ENCODE measurements at regions not wholly inside any gene's neighbourhood (a gene's known extent, or its start where the extent isn't known, plus 50 kb on each side); places are given as distances from the start of the nearest gene placed in this dataset.

DNA sequence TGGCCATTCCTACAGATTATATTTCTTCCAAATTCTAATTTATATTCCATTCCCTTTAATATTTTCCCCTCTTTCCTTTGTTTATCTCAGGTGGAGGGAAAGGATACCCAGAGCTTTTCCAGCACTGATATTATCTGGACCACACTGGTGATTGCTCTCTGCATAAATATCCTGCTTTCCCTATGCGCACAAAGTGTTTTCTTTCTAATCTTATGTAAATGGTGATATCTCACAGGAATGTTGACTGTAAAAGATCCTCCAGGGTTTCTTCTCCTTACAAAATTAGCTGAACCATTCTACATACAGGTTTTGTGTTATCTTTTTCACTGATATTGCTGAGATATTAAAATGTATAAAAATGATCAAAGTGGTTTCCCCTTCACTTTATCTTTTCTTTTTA lies 59.1 kb upstream of the GALNT13 start:
- TF ChIP-seq, protein P1, sequence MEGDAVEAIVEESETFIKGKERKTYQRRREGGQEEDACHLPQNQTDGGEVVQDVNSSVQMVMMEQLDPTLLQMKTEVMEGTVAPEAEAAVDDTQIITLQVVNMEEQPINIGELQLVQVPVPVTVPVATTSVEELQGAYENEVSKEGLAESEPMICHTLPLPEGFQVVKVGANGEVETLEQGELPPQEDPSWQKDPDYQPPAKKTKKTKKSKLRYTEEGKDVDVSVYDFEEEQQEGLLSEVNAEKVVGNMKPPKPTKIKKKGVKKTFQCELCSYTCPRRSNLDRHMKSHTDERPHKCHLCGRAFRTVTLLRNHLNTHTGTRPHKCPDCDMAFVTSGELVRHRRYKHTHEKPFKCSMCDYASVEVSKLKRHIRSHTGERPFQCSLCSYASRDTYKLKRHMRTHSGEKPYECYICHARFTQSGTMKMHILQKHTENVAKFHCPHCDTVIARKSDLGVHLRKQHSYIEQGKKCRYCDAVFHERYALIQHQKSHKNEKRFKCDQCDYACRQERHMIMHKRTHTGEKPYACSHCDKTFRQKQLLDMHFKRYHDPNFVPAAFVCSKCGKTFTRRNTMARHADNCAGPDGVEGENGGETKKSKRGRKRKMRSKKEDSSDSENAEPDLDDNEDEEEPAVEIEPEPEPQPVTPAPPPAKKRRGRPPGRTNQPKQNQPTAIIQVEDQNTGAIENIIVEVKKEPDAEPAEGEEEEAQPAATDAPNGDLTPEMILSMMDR (conservative IDR thresholded peaks at IDR 0.05; ENCODE audit: control insufficient read depth, insufficient read depth, low read depth, low read length): no peak
- H3K4me3 ChIP-seq (ENCODE audit: control insufficient read depth, low read depth, low read length): no peak overlapping the region
- DNase-seq (ENCODE audit: low read depth): no peak

DNA sequence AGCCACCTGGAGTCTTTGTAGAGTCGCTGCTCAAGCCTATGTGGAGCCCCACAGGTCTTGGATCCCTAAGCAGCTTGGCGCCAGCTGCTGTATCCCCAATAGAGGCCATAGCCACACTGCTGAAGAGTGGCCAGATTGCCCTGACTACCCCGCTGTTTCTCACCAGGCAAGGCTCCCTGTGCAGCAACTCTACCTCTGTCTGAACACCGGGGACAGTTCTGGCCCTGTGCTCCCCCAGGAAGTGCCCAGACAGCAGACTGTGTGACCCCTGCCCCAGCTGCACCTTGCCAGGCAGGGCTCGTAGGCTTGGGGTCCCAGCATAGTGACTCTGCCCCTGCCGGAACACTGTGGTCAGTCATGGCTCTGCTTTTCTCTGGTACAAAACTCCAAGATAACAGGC lies 53.5 kb upstream of the GALNT13 start:
- H3K4me3 ChIP-seq (ENCODE audit: control insufficient read depth, low read depth, low read length): no peak overlapping the region
- TF ChIP-seq, protein P1 (conservative IDR thresholded peaks at IDR 0.05; ENCODE audit: control insufficient read depth, insufficient read depth, low read depth, low read length): no peak
- DNase-seq (ENCODE audit: low read depth): no peak

DNA sequence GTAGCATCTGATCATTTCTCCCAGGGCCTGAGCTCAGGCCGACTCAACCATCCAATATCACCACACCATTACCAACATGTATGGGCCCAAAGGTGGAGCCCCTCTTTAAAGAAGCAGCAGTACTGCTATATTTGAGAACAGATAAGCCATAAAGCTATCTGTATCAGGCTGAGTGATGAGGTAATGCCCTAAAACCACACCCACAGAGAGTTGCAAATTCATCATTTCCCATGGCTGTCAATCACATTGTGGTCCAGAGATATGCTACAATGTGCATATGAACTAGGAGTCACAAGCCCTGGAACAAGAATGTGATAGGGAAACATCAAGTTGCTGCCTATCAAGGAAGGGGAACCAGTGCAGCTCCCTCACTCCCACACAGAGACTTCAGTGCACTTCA lies 52.6 kb upstream of the GALNT13 start:
- no peak for DNase-seq (ENCODE audit: low read depth)

DNA sequence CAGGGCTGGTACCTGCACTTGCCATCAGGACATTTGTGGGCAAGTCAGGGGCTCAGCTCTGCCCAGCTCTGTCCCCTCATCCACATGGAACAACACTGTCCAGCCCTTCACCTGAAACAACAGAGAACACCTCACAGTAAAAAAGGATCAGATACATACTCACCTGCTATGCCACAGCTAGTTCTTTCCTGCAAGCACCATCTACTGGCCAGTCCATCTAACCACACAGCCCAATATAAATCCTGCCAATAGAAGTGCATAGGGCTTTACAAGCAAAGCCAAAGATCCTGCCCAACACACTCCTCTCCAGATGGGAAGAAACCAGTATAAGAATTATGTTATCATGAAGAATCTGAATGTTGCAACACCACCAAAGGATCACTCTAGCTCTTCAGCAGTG lies 52.2 kb upstream of the GALNT13 start:
- no peak overlapping the region for H3K4me3 ChIP-seq (ENCODE audit: control insufficient read depth, low read depth, low read length)
- no peak for DNase-seq (ENCODE audit: low read depth)
- TF ChIP-seq, protein P1 (conservative IDR thresholded peaks at IDR 0.05; ENCODE audit: control insufficient read depth, insufficient read depth, low read depth, low read length): no peak

More for the DNA sequence above, 52.6 kb upstream of the GALNT13 start:
- TF ChIP-seq, protein P1 (conservative IDR thresholded peaks at IDR 0.05; ENCODE audit: control insufficient read depth, insufficient read depth, low read depth, low read length): no peak
- H3K4me3 ChIP-seq (ENCODE audit: control insufficient read depth, low read depth, low read length): no peak overlapping the region

All from fibroblast of mammary gland (primary cell).